Fibroblast of pulmonary artery (primary cell): ENCODE measurements at regions not wholly inside any gene's neighbourhood (a gene's known extent, or its start where the extent isn't known, plus 50 kb on each side); places are given as distances from the start of the nearest gene placed in this dataset.

ENCODE experiments used
- DNase-seq: peaks from one replicate; pipeline ENCODE4 v3.0.0-alpha.2; 2010; ENCODE audit warnings: low read depth
- H3K4me3 ChIP-seq: replicated peaks from 2 replicates; pipeline ENCODE4 v1.5.1; 2011; ENCODE audit warnings: low read depth, mild to moderate bottlenecking, control low read depth, low read length, moderate library complexity
- TF ChIP-seq, protein P1 (sequence below): IDR thresholded peaks from 2 replicates; pipeline ENCODE4 v1.5.1; 2011; ENCODE audit warnings: mild to moderate bottlenecking, control low read depth, low read length, inconsistent platforms; ENCODE audit errors: missing control alignments

DNA sequence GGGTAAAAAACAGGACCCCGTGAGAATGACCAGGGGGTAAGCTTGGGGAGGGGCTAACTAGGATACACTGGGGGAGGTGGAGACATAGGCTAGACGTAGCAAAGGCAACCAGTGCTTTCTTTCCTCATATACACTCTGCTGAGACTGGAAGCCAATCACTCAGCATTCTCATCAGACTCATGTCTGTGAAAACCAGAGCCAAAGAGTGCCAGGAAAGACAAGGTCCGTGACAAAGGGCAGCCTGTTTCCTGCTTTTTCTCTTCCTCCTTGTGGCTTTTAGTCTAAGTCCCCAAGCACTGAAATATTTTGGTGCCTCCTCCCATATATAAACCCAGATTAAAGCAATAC, 97.9 kb upstream of the NEDD9 start:
- TF ChIP-seq, protein P1, sequence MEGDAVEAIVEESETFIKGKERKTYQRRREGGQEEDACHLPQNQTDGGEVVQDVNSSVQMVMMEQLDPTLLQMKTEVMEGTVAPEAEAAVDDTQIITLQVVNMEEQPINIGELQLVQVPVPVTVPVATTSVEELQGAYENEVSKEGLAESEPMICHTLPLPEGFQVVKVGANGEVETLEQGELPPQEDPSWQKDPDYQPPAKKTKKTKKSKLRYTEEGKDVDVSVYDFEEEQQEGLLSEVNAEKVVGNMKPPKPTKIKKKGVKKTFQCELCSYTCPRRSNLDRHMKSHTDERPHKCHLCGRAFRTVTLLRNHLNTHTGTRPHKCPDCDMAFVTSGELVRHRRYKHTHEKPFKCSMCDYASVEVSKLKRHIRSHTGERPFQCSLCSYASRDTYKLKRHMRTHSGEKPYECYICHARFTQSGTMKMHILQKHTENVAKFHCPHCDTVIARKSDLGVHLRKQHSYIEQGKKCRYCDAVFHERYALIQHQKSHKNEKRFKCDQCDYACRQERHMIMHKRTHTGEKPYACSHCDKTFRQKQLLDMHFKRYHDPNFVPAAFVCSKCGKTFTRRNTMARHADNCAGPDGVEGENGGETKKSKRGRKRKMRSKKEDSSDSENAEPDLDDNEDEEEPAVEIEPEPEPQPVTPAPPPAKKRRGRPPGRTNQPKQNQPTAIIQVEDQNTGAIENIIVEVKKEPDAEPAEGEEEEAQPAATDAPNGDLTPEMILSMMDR = no peak
- H3K4me3 ChIP-seq = no peak overlapping the region
- no peak for DNase-seq

DNA sequence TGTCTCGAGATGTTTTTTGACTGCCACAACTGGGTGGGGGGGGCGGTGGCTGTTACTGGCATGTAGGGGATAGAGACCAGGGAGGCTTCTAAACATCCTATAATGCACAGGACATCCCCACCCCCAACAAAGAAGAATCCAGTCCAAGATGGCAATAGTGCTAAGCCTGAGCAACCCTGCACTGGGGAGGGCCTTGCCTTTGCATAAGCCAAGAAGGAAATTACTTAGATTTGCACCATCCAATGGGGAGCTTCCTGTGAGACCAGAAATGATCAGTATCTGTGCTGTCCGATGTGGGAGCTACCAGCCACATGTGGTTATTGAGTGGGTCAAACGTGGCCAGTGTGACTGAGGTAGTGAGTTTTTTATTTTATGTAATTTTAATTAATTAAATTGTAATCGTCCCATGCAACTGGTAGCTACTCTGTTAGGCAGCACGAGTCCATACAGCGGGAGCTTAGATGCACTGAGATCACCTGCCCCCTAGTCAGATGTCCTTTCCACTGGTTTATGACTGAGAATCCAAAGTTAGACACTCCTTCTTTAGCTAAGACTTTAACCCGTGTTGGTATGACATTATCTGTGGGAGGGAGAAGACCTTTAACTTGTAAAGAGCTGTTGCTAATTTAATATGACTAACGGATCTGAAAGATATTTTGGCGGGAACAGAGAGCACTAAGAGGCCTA, 97.4 kb upstream of the NEDD9 start:
- H3K4me3 ChIP-seq = no peak overlapping the region
- no peak for DNase-seq
- TF ChIP-seq, protein P1 = no peak

DNA sequence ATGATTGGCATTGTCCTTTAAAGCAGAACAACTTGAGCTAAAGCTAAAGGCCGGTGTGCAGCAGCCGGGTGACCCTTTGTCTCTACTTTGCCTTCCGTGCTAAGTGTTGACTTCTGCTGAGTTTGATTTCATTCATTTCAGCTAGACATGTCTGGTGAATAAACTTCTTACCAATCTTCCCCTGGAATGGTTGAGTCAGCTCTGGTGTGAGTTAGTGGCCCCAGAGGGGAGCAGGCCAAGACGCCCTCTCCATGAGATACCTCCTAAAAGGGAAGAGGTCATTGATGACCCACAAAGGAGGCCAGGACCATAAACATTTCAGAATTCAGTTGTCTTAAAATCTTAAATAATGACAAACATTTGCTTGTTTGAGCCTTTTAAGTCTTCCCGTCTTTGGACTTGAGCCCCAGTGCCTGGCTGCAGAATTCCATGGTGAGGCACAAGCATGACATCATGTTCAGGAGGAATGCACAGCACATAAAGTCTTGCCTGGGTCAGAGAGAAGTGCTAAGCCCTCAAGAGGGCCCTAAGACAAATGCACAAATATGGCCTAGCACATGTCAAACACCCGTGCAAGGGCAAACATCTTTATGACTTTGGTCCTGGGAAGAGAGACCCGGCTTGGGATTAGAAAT, 96.3 kb upstream of the NEDD9 start:
- TF ChIP-seq, protein P1 = no peak
- DNase-seq = peak; percentile 46
- H3K4me3 ChIP-seq = no peak overlapping the region

GRCh38 chr6:11327961-11328360, 95.5 kb upstream of the NEDD9 start:
- TF ChIP-seq, protein P1 = no peak
- no peak overlapping the region for H3K4me3 ChIP-seq
- no peak for DNase-seq

DNA sequence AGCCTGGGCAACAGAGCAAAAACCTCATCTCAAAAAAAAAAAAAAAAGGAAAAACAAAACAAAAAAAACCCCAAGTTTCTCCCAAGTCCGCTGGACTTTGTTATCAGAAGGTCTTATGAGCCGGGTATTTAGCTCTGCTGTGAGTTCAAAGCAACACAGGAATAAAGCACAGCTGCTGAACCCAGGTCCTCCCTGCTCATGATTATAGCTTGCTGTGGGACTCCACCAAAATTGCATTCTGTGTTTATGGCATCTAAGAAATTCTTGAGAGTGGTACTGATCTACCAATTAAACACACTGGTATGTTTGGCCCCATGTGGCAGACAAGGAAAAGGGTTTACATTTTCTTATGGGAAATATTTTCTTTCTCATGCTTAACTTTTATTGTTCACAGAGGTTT, 93.6 kb upstream of the NEDD9 start:
- no peak overlapping the region for H3K4me3 ChIP-seq
- TF ChIP-seq, protein P1 = no peak
- DNase-seq = no peak

- DNase-seq = no peak
- no peak overlapping the region for H3K4me3 ChIP-seq
- TF ChIP-seq, protein P1 = no peak
Measured at GRCh38 chr6:11324453-11325015, 92.1 kb upstream of the NEDD9 start.
